WI38 (cell line): ENCODE measurements at regions not wholly inside any gene's neighbourhood (a gene's known extent, or its start where the extent isn't known, plus 50 kb on each side); places are given as distances from the start of the nearest gene placed in this dataset.

Source experiments
- H3K4me3 ChIP-seq: 2 replicates; pipeline ENCODE4 v1.5.1; 2011; ENCODE audit warnings: low read depth, mild to moderate bottlenecking, control low read depth, low read length
- TF ChIP-seq, protein P1 (sequence below): IDR thresholded peaks from 2 replicates; pipeline ENCODE4 v1.5.1; 2012; ENCODE audit warnings: low read depth, mild to moderate bottlenecking, control low read depth, low read length

DNA sequence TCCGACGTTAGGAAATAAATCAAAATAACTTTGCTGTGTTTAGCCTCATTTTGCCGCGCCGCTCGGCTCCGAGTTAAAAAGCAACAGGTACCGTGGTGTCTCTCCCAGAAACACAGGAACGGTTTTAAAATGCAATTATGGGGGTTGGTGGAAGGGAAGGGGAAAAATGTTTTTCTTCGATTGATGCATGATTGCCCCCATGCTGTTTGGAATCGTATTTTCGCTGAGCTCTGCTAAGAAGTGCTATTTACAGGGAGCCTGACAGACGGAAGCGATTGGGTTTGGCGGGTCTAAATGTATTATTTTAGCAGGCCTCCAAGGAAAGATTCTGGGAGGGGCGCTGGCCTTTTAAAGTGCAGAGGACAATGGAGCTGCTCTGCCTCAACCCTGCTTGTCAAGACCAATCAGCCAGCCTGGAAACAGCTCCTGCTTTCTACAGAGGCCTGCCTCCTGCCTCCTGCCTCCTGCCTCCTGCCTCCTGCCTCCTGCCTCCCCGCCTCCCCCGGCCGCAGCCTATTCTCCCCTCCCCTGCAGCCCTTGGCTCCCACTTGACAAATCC, 156.7 kb upstream of the TLE3 start:
- no peak overlapping the region for H3K4me3 ChIP-seq
- TF ChIP-seq, protein P1, sequence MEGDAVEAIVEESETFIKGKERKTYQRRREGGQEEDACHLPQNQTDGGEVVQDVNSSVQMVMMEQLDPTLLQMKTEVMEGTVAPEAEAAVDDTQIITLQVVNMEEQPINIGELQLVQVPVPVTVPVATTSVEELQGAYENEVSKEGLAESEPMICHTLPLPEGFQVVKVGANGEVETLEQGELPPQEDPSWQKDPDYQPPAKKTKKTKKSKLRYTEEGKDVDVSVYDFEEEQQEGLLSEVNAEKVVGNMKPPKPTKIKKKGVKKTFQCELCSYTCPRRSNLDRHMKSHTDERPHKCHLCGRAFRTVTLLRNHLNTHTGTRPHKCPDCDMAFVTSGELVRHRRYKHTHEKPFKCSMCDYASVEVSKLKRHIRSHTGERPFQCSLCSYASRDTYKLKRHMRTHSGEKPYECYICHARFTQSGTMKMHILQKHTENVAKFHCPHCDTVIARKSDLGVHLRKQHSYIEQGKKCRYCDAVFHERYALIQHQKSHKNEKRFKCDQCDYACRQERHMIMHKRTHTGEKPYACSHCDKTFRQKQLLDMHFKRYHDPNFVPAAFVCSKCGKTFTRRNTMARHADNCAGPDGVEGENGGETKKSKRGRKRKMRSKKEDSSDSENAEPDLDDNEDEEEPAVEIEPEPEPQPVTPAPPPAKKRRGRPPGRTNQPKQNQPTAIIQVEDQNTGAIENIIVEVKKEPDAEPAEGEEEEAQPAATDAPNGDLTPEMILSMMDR = no peak

DNA sequence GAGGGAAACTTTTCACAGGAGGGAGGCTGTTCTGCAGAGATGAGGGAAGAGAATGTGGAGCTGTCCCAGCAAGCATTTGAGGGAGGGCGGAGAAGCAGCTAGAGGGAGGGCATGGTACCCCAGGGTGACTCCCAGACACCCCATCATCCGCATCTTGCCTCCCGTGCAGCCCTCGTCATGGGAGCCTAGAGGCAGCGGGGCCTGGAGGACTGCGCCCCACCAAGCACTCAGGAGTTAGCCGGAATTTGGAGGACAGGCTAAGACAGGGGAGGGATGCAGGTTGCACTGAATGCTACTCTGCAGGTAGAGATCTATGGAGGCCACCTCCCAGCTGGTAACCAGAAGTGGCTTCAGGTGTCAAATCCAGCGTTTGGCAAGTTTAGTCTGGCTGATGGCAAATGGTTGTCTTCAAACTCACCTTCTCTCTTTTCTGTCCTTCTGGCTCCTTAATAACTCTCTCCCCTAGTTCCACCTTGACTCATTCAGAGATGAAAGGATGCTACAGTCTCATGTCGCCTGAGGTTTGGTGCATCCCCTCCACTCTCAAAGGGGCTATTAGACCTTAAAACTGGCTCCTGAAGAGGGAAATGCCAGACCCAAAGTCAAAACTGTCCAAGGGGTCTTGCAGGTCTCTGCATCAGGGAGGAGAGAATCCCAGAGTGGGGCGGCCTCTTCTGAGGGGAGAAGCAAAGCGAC, 155.9 kb upstream of the TLE3 start:
- TF ChIP-seq, protein P1 = no peak
- no peak overlapping the region for H3K4me3 ChIP-seq

DNA sequence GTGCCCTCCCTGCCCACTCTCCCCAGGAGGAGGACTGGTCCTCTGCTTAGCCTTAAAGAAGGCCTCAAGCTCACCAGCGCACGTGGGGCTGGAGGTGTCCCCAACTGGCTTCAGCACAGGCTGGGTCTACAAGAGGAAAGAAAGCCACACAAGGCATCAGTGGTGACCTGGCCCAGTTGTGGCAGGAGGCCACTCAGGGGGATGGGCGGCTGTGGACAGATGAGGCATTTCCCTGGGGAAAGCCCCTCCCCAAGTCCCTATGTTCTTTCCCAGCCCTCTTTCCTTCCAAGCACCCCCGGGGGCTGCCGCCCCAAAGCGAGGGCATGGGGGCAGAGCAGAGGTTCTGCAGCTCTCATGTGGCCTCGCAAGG, 155.2 kb upstream of the TLE3 start:
- TF ChIP-seq, protein P1 = no peak
- no peak overlapping the region for H3K4me3 ChIP-seq

DNA sequence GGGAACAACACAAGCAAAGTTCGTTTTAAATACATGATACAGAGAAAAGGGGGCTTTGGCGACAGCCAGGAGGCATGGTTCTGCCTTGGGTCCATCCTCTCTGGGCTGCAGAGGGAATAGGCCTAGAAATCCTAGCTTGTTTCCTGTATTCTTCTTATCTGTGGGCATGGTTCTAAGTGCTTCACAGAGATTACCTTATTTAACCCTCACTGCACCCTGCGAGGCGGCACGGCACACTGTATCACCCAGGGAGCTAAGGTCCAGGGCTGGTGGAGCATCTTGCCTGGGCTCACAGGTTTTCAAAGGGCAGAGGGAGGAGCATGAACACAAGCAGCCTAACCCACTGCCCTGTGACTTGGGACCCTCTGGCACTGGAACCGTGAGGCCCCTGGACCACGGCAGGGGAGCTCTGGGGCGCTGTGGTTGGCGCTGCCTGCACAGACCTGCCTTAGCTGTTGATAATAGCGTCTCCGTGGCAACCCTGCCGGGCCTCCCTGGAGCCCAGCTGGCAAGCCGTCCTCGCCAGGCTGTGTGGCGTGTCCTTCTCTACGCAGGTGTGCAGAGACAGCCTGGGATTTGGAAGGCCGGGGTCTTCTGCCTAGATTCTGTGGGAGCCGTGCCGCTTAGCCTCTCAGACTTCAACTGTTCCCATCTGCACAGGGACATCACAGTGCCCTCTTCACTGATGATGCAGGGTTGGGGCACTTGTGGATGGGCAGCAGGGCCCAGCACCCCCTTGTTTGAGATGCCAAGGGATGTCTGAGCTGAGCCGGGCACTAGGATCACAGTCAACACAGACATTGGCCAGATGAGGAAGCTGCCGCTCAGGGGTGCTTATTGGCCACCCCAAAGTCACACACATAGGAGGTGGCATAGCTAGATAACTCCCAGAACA, 154.6 kb upstream of the TLE3 start:
- TF ChIP-seq, protein P1 = no peak
- no peak overlapping the region for H3K4me3 ChIP-seq

DNA sequence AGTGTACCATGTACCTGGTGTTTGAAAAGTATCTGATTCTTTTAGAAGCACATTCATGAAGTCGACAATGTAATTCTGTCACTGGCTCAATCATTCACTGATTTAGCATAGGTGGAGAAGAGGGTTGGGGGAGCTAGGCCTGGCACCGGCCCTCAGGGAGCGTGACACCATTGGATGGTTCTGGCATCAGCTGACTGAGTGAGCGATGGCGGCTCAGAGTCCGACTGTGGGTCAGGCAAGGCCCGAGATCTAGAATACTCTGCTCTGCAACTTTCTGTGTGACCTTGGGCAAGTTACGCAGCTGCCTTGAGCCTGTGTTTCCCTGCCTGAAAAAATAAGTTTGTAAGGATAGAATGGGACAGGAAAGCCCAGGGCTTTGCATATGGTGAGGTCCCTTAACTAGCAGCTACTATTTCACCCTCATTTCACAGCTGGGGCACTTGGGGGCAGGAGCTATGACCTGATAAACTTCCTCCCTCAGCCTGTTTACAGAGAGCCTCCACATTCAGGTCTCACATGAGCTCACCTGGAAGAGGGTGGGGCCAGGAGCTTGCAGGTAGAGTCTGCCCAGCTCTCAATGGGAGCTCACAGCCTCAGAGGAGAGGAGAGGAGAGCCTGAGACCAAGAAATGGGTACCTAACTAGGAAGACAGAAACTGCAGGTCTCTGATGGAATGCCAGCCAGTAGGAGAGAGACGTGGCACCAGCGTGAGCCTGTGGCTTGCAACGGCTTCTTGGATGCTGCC, 153.7 kb upstream of the TLE3 start:
- TF ChIP-seq, protein P1 = no peak
- no peak overlapping the region for H3K4me3 ChIP-seq

DNA sequence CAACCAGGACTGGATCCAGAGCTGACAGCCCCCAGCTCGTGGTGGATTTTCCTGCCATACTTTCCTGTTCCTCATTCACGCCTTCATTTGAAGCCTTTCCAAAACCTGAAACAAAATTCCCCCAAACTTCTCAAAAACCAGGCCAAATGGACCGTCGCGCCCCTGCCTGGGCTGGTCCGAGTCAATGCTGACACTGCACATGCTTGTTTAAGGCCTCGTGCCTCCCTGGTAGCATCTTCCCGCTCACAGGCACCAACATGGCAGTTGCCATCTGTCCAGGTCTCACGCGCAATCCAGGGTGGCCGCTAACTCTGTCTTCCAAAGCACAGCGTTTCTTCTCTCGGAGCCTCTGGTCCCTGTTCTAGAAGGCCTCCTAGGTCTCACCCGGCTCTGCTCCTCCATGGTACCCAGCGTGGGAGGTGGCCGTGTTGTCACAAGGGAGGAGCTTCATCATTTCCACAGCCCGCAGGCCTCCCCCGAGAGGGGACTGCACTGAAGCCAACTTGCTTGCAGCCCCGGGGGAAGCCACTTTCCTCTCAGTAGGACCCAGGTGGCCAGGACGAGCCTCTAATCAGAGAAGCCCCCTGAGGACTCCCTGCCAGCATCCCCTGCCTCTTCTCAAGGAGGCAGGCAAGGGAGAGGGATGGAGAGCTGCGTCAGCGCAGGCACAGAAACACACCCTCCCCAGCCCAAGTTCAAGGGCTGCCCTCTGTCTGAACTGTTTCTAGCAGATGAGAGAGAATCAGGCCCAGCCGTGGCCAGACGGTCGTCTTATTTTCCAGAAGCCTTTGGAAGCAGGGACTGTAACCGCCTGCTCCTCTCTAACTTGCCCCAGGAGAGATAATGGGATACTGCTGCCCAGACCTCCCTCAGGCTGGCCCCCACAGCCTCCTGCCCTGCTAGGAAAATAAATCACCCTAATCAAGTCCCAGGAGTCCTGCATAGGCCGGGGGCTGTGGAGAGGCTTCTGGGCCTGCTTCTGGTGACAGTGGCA, 152.8 kb upstream of the TLE3 start:
- TF ChIP-seq, protein P1 = no peak
- no peak overlapping the region for H3K4me3 ChIP-seq
